ENCODE measurements at regions not wholly inside any gene's neighbourhood (a gene's known extent, or its start where the extent isn't known, plus 50 kb on each side); places are given as distances from the start of the nearest gene placed in this dataset.

DNA sequence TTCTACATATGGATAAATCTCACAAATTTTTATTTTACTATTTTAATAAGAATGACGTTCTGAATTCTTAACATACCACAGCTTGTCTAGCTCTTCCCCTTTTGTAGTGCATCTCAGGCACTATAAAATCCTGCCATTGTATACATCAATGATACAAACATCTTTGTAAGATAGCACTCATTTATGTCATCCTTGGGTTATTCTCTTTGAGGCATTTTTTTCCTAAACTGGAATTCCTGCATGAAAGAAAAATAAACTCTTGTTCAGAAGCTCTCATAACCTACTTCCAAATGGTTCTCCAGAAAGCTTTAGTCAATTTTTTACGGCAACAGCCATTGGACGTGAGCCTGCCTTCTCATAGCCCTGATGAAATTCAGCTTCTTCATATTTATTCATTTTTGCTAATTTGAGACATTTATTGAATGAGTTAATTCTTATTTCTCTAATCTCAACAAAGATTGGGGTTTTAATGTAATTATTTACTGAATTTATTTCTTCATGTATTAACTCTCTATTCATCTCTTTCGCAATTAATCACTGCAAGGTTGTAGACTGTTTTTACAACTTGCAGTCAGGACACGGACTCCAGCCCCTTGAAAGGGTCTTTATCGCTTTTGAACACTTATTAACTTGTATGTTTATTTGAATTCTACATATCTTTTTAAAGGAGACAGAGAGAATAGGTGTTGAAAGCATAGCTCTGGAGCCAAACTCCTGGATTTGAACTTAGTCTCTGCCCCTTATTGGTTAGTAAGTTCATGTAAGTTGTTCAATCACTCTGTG lies 57.6 kb upstream of the PARD3B start:
- Histone ChIP-seq H3K27ac (ENCODE audit: low read length in 2 of 2) (no peak overlapping the region), H3K79me2 (ENCODE audit: control insufficient read depth, insufficient read depth, low read length) (no peaks in the 10 kb centered on the region), H3K4me2 (replicated peaks; ENCODE audit: low read depth, low read length, poor library complexity, severe bottlenecking) (no peak overlapping the region), H3K4me1 (ENCODE audit: control insufficient read depth in 2 of 2, insufficient read depth in 2 of 2, low read length in 2 of 2) (no peaks in the 10 kb centered on the region), H3K36me3 (replicated peaks in 1 of 2; ENCODE audit: control extremely low read depth in 1 of 2, control insufficient read depth in 1 of 2, extremely low read depth in 1 of 2, insufficient read depth in 2 of 2, low read length in 1 of 2) (no peaks in the 10 kb centered on the region), H3K4me3 (ENCODE audit: control extremely low read depth in 1 of 5, extremely low read depth in 1 of 5, insufficient read depth in 1 of 5, low read depth in 2 of 5, low read length in 4 of 5) (no peak overlapping the region), H4K20me1 (ENCODE audit: control insufficient read depth, insufficient read depth, low read length, poor library complexity, severe bottlenecking) (no peaks in the 10 kb centered on the region), H3K9me3 (ENCODE audit: control extremely low read depth in 1 of 3, control insufficient read depth in 2 of 3, insufficient read depth in 1 of 3, low read length in 2 of 3) (no peaks in the 10 kb centered on the region), H3K27me3 (replicated peaks in 1 of 4; ENCODE audit: control extremely low read depth in 1 of 4, control insufficient read depth in 3 of 4, insufficient read depth in 4 of 4, low read length in 3 of 4) (no peaks in the 10 kb centered on the region), H2AFZ (ENCODE audit: insufficient read depth, low read depth, low read length, poor library complexity, severe bottlenecking) (no peak overlapping the region), H3K9ac (ENCODE audit: low read length) (no peak overlapping the region)
- WGBS (ENCODE audit: insufficient coverage) = 100% methylated on average over 1 of the region's 6 CpGs
- CTCF ChIA-PET = no interaction called here
- H3K4me1 Mint-ChIP-seq = no peaks in the 10 kb centered on the region
- H3K4me3 Mint-ChIP-seq = no peak overlapping the region
- H3K27ac Mint-ChIP-seq = no peak overlapping the region
- DNase-seq (no peak), ATAC-seq (ENCODE audit: low read depth) (no peak)
- TF ChIP-seq CTCF (IDR thresholded peaks at IDR 0.05) = no peak
- intact Hi-C loops (cut with micrococcal nuclease) = no loop called here
- no peaks in the 10 kb centered on the region for H3K9me3 Mint-ChIP-seq (ENCODE audit: insufficient read depth)
- peaks cover 3% of the 10 kb centered on the region for H3K27me3 Mint-ChIP-seq
- POLR2A ChIA-PET = no interaction called here

DNA sequence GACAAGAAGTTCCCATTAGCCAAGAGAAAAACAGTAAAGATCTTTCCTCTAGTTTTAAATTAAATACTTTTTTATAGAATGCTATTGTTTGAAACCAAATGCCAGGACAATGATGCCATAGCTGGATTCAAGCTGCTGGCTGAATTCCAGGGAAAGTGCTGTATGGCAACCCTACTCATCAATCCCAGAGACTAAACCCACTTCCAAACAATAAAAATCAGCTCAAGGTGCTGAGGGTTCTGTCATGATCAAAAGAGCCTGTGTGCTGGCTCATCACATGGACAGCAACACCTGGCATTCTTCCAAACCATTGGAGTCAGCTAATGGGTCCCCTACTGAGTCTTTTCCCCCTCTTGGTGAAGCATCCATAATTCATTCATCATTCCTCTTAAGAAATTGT lies 53.7 kb upstream of the PARD3B start:
- ChIA-PET POLR2A (no interaction called here), CTCF (no interaction called here)
- Histone ChIP-seq H3K27ac (ENCODE audit: low read length in 2 of 2) (no peak overlapping the region), H4K20me1 (ENCODE audit: control insufficient read depth, insufficient read depth, low read length, poor library complexity, severe bottlenecking) (no peaks in the 10 kb centered on the region), H3K9me3 (ENCODE audit: control extremely low read depth in 1 of 3, control insufficient read depth in 2 of 3, insufficient read depth in 1 of 3, low read length in 2 of 3) (no peaks in the 10 kb centered on the region), H3K36me3 (replicated peaks in 1 of 2; ENCODE audit: control extremely low read depth in 1 of 2, control insufficient read depth in 1 of 2, extremely low read depth in 1 of 2, insufficient read depth in 2 of 2, low read length in 1 of 2) (no peaks in the 10 kb centered on the region), H3K4me2 (replicated peaks; ENCODE audit: low read depth, low read length, poor library complexity, severe bottlenecking) (no peak overlapping the region), H3K4me3 (ENCODE audit: control extremely low read depth in 1 of 5, extremely low read depth in 1 of 5, insufficient read depth in 1 of 5, low read depth in 2 of 5, low read length in 4 of 5) (no peak overlapping the region), H3K4me1 (ENCODE audit: control insufficient read depth in 2 of 2, insufficient read depth in 2 of 2, low read length in 2 of 2) (no peaks in the 10 kb centered on the region), H3K27me3 (replicated peaks in 1 of 4; ENCODE audit: control extremely low read depth in 1 of 4, control insufficient read depth in 3 of 4, insufficient read depth in 4 of 4, low read length in 3 of 4) (no peaks in the 10 kb centered on the region), H2AFZ (ENCODE audit: insufficient read depth, low read depth, low read length, poor library complexity, severe bottlenecking) (no peak overlapping the region), H3K9ac (ENCODE audit: low read length) (no peak overlapping the region), H3K79me2 (ENCODE audit: control insufficient read depth, insufficient read depth, low read length) (no peaks in the 10 kb centered on the region)
- Mint-ChIP-seq H3K4me3 (no peak overlapping the region), H3K27ac (no peak overlapping the region), H3K4me1 (no peaks in the 10 kb centered on the region), H3K9me3 (ENCODE audit: insufficient read depth) (no peaks in the 10 kb centered on the region), H3K27me3 (peaks cover 3% of the 10 kb centered on the region)
- intact Hi-C loops (cut with micrococcal nuclease) = no loop called here
- ATAC-seq (ENCODE audit: low read depth) = no peak
- TF ChIP-seq EZH2 (IDR thresholded peaks at IDR 0.05; ENCODE audit: borderline replicate concordance, insufficient read depth, low read depth, low read length, poor library complexity, severe bottlenecking) = no peak
- no peak for TF ChIP-seq CTCF (IDR thresholded peaks at IDR 0.05)
- no peak for DNase-seq
